SKM-1 treated with dmso at 0.1 percent for 144 hours (cell line): ENCODE measurements at regions not wholly inside any gene's neighbourhood (a gene's known extent, or its start where the extent isn't known, plus 50 kb on each side); places are given as distances from the start of the nearest gene placed in this dataset.

Source experiments
- DNase-seq: peaks from one replicate; lab custom pipeline; 2025; ENCODE audit not compliant: unreplicated experiment; lab: John Stamatoyannopoulos, UW

DNA sequence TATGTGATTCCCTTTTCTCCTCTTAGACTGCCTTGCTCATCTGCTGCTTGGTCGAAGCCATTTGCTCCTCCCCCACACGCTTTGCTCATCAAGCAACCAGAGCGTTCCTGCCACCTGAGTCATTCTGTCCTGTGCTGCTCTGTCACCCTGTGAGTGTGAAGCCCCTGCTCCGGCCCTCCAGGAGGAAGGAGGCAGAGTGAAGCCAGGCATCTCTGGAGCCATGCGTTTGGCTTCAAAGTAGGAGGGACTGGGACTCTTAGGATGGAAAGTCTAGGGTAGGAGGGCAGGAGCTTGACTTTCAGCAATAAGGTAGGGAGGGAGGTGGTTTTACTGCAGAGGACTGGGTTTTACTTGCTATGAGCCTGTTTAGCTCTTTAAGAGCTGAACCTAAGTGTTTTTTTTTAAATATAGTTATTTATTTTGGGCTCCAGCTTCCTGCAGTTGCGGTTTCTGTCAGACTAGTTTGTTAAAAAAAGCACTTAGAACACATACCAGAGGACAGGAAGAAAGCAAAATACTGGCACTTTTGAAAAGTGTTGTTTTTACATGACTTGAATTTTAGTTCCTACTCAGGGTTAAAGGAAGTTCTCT is 63.6 kb downstream of the SPINK2 start:
- peak; percentile 39 for DNase-seq

DNA sequence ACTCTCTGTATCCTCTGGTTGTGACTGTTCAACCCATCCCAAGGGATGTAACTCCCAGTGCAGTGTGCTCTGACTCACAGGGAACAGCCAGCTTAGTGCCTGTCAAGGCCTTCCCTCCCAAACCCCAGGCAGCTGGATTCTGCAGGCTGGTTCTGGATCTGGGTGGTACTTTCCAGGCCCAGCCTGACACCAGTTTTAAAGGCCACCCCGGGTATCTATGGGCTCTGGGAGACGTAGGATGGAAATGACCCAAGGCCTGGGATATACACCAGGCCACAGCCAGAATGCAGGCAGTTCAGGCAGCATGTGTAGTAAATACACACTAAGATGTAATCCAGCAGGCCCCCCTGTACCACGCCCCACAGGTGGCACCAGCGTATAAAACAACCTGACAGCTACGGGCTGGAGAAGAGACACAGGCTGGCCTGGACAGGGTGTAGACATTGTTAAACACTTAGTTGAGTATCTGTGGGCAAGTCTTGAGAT is 64.2 kb downstream of the SPINK2 start:
- DNase-seq = no peak

DNA sequence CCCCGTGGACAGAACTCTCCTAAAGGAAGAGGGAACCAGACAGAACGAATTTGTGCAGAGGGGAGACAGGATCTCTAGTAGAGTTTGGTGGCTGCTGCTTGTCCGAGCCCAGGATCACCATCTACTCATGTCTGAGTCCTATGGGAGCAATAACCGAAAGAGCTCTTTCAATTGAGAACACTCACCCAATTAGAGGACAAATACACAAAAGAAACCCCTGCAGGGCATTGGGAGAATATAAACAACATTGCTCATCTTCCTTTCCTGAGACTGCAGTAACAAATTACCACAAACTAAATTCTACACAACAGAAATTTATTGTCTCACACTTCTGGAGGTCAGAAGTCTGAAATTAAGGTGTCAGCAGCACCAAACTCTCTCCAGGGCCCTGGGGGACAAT is 65.6 kb downstream of the SPINK2 start:
- DNase-seq = no peak

DNA sequence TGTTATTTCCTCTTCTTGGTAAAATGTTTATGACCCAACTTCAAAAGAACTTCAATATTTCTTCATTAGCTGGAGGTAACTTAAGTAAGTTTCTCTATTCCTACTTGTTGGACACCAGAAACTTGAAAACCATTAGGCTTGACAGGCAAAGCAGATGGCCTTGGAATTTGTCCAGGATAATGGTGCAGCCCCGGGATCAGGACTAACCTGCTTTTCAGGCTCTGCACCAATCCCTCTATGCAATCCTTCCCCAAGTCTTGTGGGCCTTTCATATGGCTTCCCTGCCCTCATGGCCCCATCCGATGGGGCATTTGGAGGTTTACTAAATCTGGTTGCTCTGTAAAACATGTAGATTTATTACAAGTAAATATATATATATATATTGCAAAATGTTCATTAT is 68.5 kb downstream of the SPINK2 start:
- DNase-seq = no peak

DNA sequence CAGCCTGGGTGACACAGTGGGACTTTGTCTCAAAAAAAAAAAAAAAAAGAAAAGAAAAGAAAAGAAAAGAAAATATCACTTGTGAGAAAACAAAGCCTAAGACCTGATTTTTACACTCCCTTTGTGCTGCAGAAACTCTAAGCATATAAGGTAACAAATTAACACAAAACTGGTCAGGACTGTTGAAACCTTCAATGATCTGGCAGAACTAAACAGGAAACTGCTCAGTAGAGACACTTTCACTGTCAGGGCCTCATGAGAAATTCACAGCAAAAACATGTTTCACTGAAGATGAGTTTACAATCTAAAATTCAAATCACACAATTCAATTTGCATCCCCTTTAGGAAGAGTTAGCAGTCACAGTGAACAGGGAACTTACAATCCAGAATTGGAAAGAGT is 69.1 kb upstream of the HOPX start:
- DNase-seq = no peak

DNA sequence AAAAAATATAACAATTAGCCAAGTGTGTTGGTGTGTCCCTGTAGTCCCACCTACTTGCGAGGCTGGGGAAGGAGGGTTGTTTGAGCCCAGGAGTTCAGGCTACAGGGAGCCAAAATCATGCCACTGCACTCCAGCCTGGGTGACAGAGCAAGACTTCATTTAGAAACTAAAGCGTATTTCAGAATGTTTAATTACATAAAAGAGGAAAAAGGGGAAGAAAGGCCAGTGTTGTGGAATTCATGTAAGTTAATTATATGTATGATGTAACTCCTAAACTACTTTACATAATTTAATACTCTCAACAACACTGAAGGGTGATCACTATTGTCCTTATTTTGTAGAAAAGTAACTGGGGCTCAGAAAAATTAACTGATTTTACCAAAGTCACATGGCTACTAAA is 67.2 kb upstream of the HOPX start:
- no peak for DNase-seq

DNA sequence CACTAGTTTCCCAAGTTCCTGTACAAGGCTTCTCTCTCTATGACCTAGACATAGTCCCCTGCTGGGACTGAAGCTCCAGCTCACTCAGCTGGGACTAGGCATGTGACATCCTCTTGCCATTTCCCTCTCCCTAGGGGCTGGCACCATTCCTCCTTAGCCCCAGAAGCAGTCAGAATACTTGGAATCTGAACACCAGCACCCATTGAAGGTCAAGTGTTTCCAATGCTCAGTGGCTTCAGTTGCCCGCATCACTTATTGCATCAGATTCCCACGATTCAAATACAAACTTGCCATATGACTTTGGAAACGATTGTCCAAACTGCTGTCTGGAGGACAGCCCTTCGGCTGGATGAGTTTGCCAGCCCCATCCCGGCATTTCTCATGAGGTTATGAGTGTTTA is 65.5 kb upstream of the HOPX start:
- DNase-seq = no peak

DNA sequence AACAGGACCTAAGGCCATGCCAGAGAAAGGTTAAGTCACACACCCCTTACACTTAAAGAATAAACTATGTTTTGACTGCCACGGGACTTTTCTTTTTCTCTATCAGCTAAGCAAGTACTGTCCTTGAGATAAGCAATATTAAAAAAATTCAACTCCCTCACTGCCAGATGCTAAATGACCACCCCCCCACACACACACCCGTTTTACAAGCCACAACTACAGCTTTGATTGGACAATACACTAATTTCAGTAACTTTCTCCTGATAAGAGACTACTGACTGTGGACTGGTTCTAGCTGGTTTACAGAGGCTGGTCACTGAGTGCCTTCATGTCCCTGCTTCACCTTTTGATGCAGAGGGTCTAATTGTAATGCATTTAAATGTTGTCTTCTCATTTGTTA is 63.9 kb upstream of the HOPX start:
- DNase-seq = no peak

DNA sequence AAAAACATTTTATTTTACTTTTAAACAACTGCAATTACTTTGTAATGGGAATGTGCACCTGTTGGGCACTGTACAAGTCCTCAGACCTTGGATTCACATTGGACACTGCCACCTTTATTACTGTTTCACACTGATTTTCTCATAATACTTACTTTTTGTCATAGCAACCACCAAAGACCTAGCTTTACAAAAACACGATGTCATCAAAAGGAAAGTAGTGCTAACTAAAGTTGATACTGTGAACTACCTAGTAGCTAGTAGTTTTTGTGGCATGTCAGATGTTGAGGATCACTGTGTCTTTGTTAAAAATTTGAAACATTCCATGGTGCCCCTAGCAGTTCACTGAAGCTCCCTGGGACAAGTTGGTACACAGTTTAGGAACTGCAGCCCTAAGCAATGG is 62.9 kb upstream of the HOPX start:
- no peak for DNase-seq

DNA sequence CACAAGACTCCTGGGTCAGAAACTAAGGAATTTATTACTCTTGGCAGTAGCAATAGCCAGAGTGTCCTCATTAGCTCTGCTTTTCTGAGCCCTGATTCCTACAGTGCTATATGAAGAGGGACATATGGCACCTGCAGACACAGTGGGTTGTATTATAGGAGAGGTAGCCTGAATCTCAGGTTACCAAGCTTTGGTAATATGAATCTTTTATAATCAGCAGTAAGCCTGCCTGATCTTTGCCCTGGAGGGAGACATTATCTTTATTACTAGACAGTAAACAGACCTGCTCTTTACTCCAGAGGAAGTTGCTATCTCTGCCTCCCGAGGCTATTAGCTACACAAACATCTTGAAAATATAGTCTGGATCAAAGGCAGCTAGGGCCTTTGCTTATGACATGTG is 62.5 kb upstream of the HOPX start:
- DNase-seq = no peak

DNA sequence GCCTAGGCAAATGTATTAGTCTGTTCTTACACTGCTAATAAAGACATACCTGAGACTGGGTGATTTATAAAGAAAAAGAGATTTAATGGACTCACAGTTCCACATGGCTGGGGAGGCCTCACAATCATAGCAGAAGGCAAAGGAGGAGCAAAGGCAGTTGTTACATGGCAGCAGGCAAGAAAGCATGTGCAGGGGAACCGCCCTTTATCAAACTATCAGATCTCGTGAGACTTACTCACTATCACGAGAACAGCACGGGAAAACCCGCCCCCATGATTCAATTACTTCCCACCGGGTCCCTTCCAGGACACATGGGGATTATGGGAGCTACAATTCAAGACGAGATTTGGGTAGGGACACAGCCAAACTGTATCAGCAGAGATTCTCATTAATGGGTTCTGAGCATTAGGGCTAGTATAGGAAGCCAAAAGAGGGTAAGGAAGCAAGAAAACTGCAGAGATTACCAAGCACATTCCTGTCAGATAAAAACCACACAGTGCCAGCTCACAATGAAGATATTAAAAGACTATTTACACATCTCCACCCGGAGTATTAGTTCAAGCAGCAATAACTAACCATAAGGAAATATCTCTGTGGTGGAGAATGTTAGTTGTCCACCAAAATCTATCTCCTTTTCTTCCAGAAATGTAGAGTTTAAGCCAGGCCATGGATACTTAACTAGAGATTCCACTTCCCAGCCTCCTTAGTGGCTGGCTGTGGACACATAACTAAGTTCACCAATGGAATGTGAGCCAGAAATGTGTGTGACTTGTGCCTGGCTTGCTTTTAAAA is 61.2 kb upstream of the HOPX start:
- DNase-seq = no peak

DNA sequence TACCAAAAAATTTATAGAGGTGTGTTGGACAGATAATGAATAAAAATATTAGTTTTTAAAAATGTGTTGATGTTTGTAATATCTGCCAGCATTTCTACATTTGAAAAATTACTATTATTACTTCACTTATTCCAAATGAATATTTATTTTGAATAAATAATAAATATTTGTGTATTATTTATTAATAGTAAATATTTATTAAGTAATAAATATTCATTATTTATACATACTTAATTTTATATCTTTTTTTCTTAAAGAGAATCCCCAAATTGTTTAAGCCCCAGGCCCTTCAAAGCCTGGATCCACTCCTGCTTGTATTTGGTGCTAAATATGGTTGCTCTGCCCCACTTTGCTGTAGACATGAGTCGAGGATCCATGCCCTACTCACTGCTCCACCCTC is 60.5 kb upstream of the HOPX start:
- no peak for DNase-seq

DNA sequence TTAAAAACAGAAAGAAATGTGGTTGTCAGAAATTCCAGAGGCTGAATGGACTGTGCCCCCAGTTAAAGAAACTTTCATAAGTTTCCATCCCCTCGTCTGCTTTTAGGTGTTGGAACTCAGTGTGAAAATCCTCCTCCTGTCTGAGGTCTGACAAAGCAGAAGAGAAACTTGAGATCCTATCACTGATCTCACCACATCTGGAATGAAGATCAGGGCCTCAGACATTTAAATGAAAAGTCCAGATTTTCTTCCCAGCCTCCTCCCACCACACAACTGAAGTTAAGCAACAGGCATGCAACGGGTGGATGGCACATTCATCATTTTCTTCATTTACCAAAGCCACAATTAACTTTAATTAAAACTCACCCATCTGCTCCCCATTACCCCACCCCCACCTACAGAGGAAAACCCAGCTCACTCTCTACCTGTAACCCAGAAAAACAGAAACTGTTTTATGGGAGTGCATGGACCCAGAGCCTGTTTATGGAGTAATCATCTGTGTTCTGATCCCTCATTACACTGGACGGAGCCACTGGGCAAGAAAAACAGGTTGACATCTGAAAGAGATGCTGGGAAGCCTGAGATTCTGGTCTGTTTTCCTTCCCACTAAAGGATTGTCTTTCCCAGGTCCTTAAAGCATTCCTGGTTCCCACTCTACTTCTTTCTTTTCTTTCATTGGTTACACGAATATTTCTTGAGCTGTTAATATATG is 58.1 kb upstream of the HOPX start:
- no peak for DNase-seq

DNA sequence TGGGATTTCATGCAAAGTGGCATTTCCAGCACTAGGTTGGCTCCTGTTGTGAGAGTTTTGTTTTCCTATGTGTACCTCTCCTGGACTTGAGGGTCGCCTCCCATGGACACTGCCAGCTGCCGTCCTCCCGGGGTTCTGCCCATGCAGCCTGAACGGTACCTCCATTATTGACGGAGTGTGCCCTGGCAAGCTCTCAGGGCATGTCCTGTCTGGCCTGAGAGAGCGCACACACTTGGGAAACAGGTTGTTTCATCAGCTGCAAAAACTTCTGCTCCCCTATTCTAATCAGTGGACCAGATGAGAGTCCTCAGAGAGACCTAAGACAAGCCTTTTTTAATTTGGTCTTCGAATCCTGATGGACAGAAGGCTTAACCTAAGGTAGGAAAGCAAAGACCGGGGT is 56.6 kb upstream of the HOPX start:
- DNase-seq = no peak

DNA sequence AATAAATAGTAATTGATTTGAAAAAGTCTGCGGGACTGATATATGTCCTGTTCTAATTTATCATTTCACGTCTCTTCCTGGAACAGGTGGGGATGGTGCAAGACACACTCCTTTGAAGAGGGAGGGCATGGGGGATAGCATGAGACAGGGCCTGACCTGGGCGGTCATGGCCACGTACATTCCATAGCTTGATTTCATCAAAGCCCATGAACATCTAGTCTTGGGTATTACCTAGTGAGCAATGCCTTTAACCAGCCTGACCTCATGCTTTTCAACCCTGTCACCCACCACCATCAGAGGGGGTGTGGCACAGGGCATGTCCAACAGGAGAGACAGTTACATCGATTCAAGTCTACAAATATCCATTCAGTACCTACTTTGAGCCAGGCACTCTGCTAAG is 52.3 kb upstream of the HOPX start:
- no peak for DNase-seq

DNA sequence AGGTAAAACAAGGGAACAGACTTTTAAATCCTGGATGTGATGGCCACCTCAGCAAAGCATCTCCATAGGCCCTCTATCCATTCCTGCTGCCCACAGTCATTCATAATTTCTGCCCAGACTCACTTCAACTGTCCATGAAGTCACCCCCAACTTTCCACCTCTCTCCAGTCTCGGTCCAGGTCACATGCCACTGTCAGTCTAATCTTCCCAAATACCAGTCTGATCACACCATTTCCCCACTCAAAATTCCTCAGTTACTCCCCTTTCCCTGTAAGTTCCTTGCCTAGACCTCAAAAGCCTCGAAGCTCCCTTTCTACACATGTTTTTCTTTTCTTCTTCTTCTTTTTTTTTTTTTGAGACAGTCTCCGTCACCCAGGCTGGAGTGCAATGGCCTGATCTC is 51.2 kb upstream of the HOPX start:
- no peak for DNase-seq

DNA sequence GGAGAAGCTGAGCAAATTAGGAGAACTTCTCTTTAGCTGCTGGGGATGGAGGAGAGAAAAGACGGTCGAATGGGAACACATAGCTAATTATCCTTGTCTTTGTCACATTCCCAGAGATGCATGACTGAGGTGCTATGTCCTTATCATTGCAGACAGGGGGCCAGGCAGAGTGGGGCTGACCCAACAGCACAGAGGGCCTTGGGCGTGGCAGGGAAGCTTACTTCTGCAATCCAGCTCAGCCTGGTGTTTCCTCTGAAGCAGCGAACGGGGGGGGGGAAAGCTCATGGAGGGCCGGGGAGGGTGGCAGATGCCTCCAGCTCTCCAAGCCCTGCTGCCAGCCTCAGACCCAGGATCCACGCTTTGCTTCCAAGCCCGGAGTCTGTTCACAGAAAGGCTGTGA is 50.8 kb upstream of the HOPX start:
- peak; percentile 13 for DNase-seq
